ENCODE measurements at regions not wholly inside any gene's neighbourhood (a gene's known extent, or its start where the extent isn't known, plus 50 kb on each side); places are given as distances from the start of the nearest gene placed in this dataset.

- TF ChIP-seq CTCF (IDR thresholded peaks at IDR 0.05) (no peak), POLR2A (IDR thresholded peaks at IDR 0.05) (no peak)
Measured at GRCh38 chr2:200172944-200173581, 133.4 kb upstream of the SPATS2L start.
